Breast epithelium (tissue), 3 donors: ENCODE measurements at regions not wholly inside any gene's neighbourhood (a gene's known extent, or its start where the extent isn't known, plus 50 kb on each side); places are given as distances from the start of the nearest gene placed in this dataset.

Experiments used
- CTCF ChIP-seq, 3 donors: fragments of 450-650 bp; IDR thresholded peaks; one replicate each; pipeline ENCODE4 v1.5.1; 2016 to 2017; ENCODE audit warnings: antibody characterized with exemption in 3 of 3, mild to moderate bottlenecking in 3 of 3, moderate library complexity in 3 of 3
- POLR2A ChIP-seq: fragments of 450-650 bp; IDR thresholded peaks from one replicate; pipeline ENCODE4 v1.6.1; 2016; ENCODE audit warnings: antibody characterized with exemption, mild to moderate bottlenecking, moderate library complexity

- no peak for TF ChIP-seq POLR2A
- no peak for TF ChIP-seq CTCF (IDR thresholded peaks at IDR 0.05)
Measured at GRCh38 chr13:23516190-23516589, 54.0 kb upstream of the TNFRSF19 start.
